GM23338 (cell line): ENCODE measurements at regions not wholly inside any gene's neighbourhood (a gene's known extent, or its start where the extent isn't known, plus 50 kb on each side); places are given as distances from the start of the nearest gene placed in this dataset.

Source experiments
- CREB1 ChIP-seq: fragments of 250-450 bp; sonication (Bioruptor Pico); IDR thresholded peaks from 2 replicates; pipeline ENCODE4 v1.5.0; 2020; ENCODE audit warnings: low read depth, mild to moderate bottlenecking, moderate library complexity
- ETS1 ChIP-seq: IDR thresholded peaks from 2 replicates; pipeline ENCODE4 v1.6.1; 2016; ENCODE audit warnings: antibody characterized with exemption
- EZH2 ChIP-seq: fragments of 200-600 bp; sonication (generic); IDR thresholded peaks from one replicate; pipeline ENCODE4 v1.8.0; 2017; ENCODE audit warnings: antibody characterized with exemption, mild to moderate bottlenecking, low read depth; ENCODE audit not compliant: unreplicated experiment
- EZH2phosphoT487 ChIP-seq: fragments of 200-600 bp; sonication (generic); IDR thresholded peaks from one replicate; pipeline ENCODE4 v1.8.1; 2018; ENCODE audit warnings: antibody characterized with exemption; ENCODE audit not compliant: unreplicated experiment
- JUNB ChIP-seq: IDR thresholded peaks from one replicate; pipeline ENCODE4 v1.6.1; 2016; ENCODE audit warnings: antibody characterized with exemption; ENCODE audit not compliant: unreplicated experiment
- NANOG ChIP-seq: IDR thresholded peaks from 2 replicates; pipeline ENCODE4 v1.6.1; 2016; ENCODE audit warnings: antibody characterized with exemption, borderline replicate concordance
- POLR2AphosphoS5 ChIP-seq: IDR thresholded peaks from 2 replicates; pipeline ENCODE4 v1.6.1; 2016; ENCODE audit warnings: antibody characterized with exemption, low read depth
- STAT1 ChIP-seq: IDR thresholded peaks from one replicate; pipeline ENCODE4 v1.6.1; 2016; ENCODE audit warnings: antibody characterized with exemption; ENCODE audit not compliant: unreplicated experiment
- ZNF114 ChIP-seq: fragments of 250-450 bp; sonication (Bioruptor Pico); IDR thresholded peaks from 2 replicates; pipeline ENCODE4 v1.5.0; 2020; ENCODE audit warnings: mild to moderate bottlenecking, moderate library complexity
- ZNF331 ChIP-seq: fragments of 250-450 bp; sonication (Bioruptor Pico); IDR thresholded peaks from 2 replicates; pipeline ENCODE4 v1.5.0; 2020; ENCODE audit warnings: low read depth, mild to moderate bottlenecking, moderate library complexity
- TF ChIP-seq, protein P1 (sequence below), 2 experiments: fragments of 200-600 bp in 1 of 2; sonication (generic) in 1 of 2; conservative IDR thresholded peaks; 2 replicates each; pipeline versions ENCODE4 v1.5.1 to v1.6.1; 2016 to 2017; ENCODE audit warnings: antibody characterized with exemption in 2 of 2, low read depth in 2 of 2, mild to moderate bottlenecking in 2 of 2, moderate library complexity in 1 of 2
- TF ChIP-seq, protein P2 (sequence below): IDR thresholded peaks from one replicate; pipeline ENCODE4 v1.6.1; 2018; ENCODE audit warnings: antibody characterized with exemption; ENCODE audit not compliant: unreplicated experiment
- TF ChIP-seq, protein P3 (sequence below): fragments of 250-450 bp; sonication (Bioruptor Pico); IDR thresholded peaks from 2 replicates; pipeline ENCODE4 v1.5.0; 2020; ENCODE audit warnings: mild to moderate bottlenecking, moderate library complexity

- TF ChIP-seq, protein P1, sequence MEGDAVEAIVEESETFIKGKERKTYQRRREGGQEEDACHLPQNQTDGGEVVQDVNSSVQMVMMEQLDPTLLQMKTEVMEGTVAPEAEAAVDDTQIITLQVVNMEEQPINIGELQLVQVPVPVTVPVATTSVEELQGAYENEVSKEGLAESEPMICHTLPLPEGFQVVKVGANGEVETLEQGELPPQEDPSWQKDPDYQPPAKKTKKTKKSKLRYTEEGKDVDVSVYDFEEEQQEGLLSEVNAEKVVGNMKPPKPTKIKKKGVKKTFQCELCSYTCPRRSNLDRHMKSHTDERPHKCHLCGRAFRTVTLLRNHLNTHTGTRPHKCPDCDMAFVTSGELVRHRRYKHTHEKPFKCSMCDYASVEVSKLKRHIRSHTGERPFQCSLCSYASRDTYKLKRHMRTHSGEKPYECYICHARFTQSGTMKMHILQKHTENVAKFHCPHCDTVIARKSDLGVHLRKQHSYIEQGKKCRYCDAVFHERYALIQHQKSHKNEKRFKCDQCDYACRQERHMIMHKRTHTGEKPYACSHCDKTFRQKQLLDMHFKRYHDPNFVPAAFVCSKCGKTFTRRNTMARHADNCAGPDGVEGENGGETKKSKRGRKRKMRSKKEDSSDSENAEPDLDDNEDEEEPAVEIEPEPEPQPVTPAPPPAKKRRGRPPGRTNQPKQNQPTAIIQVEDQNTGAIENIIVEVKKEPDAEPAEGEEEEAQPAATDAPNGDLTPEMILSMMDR (conservative IDR thresholded peaks at IDR 0.05; ENCODE audit: low read depth in 2 of 2): no peak
- TF ChIP-seq EZH2: no peak
- TF ChIP-seq, protein P2, sequence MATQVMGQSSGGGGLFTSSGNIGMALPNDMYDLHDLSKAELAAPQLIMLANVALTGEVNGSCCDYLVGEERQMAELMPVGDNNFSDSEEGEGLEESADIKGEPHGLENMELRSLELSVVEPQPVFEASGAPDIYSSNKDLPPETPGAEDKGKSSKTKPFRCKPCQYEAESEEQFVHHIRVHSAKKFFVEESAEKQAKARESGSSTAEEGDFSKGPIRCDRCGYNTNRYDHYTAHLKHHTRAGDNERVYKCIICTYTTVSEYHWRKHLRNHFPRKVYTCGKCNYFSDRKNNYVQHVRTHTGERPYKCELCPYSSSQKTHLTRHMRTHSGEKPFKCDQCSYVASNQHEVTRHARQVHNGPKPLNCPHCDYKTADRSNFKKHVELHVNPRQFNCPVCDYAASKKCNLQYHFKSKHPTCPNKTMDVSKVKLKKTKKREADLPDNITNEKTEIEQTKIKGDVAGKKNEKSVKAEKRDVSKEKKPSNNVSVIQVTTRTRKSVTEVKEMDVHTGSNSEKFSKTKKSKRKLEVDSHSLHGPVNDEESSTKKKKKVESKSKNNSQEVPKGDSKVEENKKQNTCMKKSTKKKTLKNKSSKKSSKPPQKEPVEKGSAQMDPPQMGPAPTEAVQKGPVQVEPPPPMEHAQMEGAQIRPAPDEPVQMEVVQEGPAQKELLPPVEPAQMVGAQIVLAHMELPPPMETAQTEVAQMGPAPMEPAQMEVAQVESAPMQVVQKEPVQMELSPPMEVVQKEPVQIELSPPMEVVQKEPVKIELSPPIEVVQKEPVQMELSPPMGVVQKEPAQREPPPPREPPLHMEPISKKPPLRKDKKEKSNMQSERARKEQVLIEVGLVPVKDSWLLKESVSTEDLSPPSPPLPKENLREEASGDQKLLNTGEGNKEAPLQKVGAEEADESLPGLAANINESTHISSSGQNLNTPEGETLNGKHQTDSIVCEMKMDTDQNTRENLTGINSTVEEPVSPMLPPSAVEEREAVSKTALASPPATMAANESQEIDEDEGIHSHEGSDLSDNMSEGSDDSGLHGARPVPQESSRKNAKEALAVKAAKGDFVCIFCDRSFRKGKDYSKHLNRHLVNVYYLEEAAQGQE: no peak
- TF ChIP-seq POLR2AphosphoS5: no peak
- TF ChIP-seq EZH2phosphoT487: no peak
- TF ChIP-seq JUNB: no peak
- TF ChIP-seq CREB1 (CRISPR knock-in tag): no peak
- TF ChIP-seq NANOG: no peak
- TF ChIP-seq ETS1: no peak
- no peak for TF ChIP-seq STAT1
- TF ChIP-seq ZNF114: no peak
- no peak for TF ChIP-seq ZNF331
- TF ChIP-seq, protein P3, sequence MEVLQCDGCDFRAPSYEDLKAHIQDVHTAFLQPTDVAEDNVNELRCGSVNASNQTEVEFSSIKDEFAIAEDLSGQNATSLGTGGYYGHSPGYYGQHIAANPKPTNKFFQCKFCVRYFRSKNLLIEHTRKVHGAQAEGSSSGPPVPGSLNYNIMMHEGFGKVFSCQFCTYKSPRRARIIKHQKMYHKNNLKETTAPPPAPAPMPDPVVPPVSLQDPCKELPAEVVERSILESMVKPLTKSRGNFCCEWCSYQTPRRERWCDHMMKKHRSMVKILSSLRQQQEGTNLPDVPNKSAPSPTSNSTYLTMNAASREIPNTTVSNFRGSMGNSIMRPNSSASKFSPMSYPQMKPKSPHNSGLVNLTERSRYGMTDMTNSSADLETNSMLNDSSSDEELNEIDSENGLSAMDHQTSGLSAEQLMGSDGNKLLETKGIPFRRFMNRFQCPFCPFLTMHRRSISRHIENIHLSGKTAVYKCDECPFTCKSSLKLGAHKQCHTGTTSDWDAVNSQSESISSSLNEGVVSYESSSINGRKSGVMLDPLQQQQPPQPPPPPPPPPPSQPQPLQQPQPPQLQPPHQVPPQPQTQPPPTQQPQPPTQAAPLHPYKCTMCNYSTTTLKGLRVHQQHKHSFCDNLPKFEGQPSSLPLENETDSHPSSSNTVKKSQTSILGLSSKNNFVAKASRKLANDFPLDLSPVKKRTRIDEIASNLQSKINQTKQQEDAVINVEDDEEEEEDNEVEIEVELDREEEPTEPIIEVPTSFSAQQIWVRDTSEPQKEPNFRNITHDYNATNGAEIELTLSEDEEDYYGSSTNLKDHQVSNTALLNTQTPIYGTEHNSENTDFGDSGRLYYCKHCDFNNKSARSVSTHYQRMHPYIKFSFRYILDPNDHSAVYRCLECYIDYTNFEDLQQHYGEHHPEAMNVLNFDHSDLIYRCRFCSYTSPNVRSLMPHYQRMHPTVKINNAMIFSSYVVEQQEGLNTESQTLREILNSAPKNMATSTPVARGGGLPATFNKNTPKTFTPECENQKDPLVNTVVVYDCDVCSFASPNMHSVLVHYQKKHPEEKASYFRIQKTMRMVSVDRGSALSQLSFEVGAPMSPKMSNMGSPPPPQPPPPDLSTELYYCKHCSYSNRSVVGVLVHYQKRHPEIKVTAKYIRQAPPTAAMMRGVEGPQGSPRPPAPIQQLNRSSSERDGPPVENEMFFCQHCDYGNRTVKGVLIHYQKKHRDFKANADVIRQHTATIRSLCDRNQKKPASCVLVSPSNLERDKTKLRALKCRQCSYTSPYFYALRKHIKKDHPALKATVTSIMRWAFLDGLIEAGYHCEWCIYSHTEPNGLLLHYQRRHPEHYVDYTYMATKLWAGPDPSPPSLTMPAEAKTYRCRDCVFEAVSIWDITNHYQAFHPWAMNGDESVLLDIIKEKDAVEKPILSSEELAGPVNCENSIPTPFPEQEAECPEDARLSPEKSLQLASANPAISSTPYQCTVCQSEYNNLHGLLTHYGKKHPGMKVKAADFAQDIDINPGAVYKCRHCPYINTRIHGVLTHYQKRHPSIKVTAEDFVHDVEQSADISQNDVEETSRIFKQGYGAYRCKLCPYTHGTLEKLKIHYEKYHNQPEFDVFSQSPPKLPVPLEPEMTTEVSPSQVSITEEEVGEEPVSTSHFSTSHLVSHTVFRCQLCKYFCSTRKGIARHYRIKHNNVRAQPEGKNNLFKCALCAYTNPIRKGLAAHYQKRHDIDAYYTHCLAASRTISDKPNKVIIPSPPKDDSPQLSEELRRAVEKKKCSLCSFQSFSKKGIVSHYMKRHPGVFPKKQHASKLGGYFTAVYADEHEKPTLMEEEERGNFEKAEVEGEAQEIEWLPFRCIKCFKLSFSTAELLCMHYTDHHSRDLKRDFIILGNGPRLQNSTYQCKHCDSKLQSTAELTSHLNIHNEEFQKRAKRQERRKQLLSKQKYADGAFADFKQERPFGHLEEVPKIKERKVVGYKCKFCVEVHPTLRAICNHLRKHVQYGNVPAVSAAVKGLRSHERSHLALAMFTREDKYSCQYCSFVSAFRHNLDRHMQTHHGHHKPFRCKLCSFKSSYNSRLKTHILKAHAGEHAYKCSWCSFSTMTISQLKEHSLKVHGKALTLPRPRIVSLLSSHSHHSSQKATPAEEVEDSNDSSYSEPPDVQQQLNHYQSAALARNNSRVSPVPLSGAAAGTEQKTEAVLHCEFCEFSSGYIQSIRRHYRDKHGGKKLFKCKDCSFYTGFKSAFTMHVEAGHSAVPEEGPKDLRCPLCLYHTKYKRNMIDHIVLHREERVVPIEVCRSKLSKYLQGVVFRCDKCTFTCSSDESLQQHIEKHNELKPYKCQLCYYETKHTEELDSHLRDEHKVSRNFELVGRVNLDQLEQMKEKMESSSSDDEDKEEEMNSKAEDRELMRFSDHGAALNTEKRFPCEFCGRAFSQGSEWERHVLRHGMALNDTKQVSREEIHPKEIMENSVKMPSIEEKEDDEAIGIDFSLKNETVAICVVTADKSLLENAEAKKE: no peak
Measured at GRCh38 chr15:29465196-29465595, 195.6 kb upstream of the NSMCE3 start.
